Uterus (tissue), 3 donors: ENCODE measurements at regions not wholly inside any gene's neighbourhood (a gene's known extent, or its start where the extent isn't known, plus 50 kb on each side); places are given as distances from the start of the nearest gene placed in this dataset.
A peak's percentile ranks its signal among the peaks of the same experiment; 100 is the strongest.

Experiments
- DNase-seq, 2 donors: peaks; one replicate each; pipeline ENCODE4 v3.0.0-alpha.2; 2019 to 2020
- H3K27ac ChIP-seq, 2 donors: fragments of 200-600 bp; sonication (generic); 1 replicate in 1 of 2; 2 replicates in 1 of 2; pipeline ENCODE4 v1.5.1; 2016 to 2018
- H3K27me3 ChIP-seq, 2 donors: fragments of 200-600 bp; sonication (generic); one replicate each; pipeline ENCODE4 v1.5.1; 2018 to 2019; ENCODE audit warnings: control low read depth in 1 of 2
- H3K36me3 ChIP-seq, 2 donors: fragments of 200-600 bp; sonication (generic); one replicate each; pipeline ENCODE4 v1.5.1; 2019; ENCODE audit warnings: control low read depth in 1 of 2
- H3K4me1 ChIP-seq, 2 donors: fragments of 200-600 bp; sonication (generic); one replicate each; pipeline ENCODE4 v1.5.1; 2018 to 2019; ENCODE audit warnings: control low read depth in 1 of 2
- H3K4me3 ChIP-seq, 2 donors: fragments of 200-600 bp; sonication (generic); 1 replicate in 1 of 2; 2 replicates in 1 of 2; pipeline ENCODE4 v1.5.1; 2018 to 2019; ENCODE audit warnings: mild to moderate bottlenecking in 1 of 2
- H3K9me3 ChIP-seq, 2 donors: fragments of 200-600 bp; sonication (generic); one replicate each; pipeline ENCODE4 v1.5.1; 2019; ENCODE audit warnings: control low read depth in 1 of 2
- CTCF ChIP-seq, 4 experiments: fragments of 200-600 bp in 2 of 4; fragments of 450-650 bp in 2 of 4; sonication (generic) in 2 of 4; IDR thresholded peaks; one replicate each; pipeline ENCODE4 v1.5.1; 2016 to 2019; ENCODE audit warnings: antibody characterized with exemption in 4 of 4, mild to moderate bottlenecking in 2 of 4, moderate library complexity in 1 of 4
- POLR2A ChIP-seq, 2 donors: fragments of 450-650 bp; IDR thresholded peaks; one replicate each; pipeline ENCODE4 v1.6.1; 2016; ENCODE audit warnings: antibody characterized with exemption in 2 of 2, mild to moderate bottlenecking in 1 of 2, moderate library complexity in 1 of 2
- intact Hi-C: fragments of 100-400 bp; cut with DNase I; formaldehyde crosslinking; loops from one replicate; pipeline ENCODE4 v1.15.1; 2023; ENCODE audit warnings: low total_unique reads
- donor health status: DM: yes; HTN: yes; CAD: no.

- no peaks in the 10 kb centered on the region for H3K27me3 ChIP-seq
- no peaks in the 10 kb centered on the region for H3K9me3 ChIP-seq
- no peak for DNase-seq
- no peak overlapping the region for H3K4me3 ChIP-seq
- no peak overlapping the region for H3K27ac ChIP-seq
- H3K4me1 ChIP-seq = no peaks in the 10 kb centered on the region
- TF ChIP-seq POLR2A (IDR thresholded peaks at IDR 0.05) (no peak), CTCF (IDR thresholded peaks at IDR 0.05) (no peak)
- intact Hi-C loops = no loop called here
- no peaks in the 10 kb centered on the region for H3K36me3 ChIP-seq
These were observed 561.3 kb downstream of the DHX35 start for GRCh38 chr20:39523405-39523804.

DNA sequence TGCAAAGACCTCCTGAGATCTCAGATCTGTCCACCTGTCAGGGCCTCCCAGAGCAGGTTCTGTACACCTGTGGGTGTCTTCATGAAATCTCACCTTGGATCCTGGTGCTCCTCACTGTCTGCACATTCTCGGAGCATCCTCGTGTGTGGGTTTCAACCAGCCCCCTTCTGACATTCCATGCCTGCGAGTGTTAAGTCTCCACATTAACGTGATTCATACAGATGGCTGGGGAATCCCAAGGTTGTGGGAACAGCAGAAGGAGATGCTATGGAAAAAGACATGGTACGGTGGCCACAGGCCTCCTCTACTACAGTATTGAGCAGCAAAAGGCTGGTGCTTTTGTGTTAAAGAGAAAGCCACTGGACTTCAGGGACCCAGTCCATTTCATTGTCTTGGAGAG lies 556.5 kb downstream of the DHX35 start:
- Histone ChIP-seq H3K36me3 (no peaks in the 10 kb centered on the region), H3K4me1 (no peaks in the 10 kb centered on the region), H3K9me3 (no peaks in the 10 kb centered on the region), H3K4me3 (no peak overlapping the region), H3K27me3 (no peaks in the 10 kb centered on the region), H3K27ac (no peak overlapping the region)
- no peak for DNase-seq
- TF ChIP-seq POLR2A (IDR thresholded peaks at IDR 0.05) (no peak), CTCF (IDR thresholded peaks at IDR 0.05) (no peak)
- intact Hi-C loops = no loop called here

- intact Hi-C loops = no loop called here
- Histone ChIP-seq H3K36me3 (no peaks in the 10 kb centered on the region), H3K4me3 (no peak overlapping the region), H3K27ac (no peak overlapping the region), H3K4me1 (no peaks in the 10 kb centered on the region), H3K9me3 (no peaks in the 10 kb centered on the region), H3K27me3 (no peaks in the 10 kb centered on the region)
- DNase-seq = no peak
- no peak for TF ChIP-seq POLR2A (IDR thresholded peaks at IDR 0.05)
- TF ChIP-seq CTCF (IDR thresholded peaks at IDR 0.05) = no peak
These were observed 554.8 kb downstream of the DHX35 start for GRCh38 chr20:39516964-39517363.

- TF ChIP-seq POLR2A (IDR thresholded peaks at IDR 0.05) = no peak
- TF ChIP-seq CTCF (IDR thresholded peaks at IDR 0.05) = no peak
- H3K36me3 ChIP-seq = no peaks in the 10 kb centered on the region
- no peak overlapping the region for H3K4me3 ChIP-seq
- DNase-seq = no peak
- H3K4me1 ChIP-seq = no peaks in the 10 kb centered on the region
- intact Hi-C loops = no loop called here
- H3K27ac ChIP-seq = no peak overlapping the region
- H3K9me3 ChIP-seq = no peaks in the 10 kb centered on the region
- no peaks in the 10 kb centered on the region for H3K27me3 ChIP-seq
These were observed 542.6 kb downstream of the DHX35 start for GRCh38 chr20:39504710-39505094.

GRCh38 chr20:39503902-39504709 lies 542.0 kb downstream of the DHX35 start:
- H3K4me3 ChIP-seq = no peak overlapping the region
- no peak for TF ChIP-seq CTCF (IDR thresholded peaks at IDR 0.05)
- no peak for TF ChIP-seq POLR2A (IDR thresholded peaks at IDR 0.05)
- H3K36me3 ChIP-seq = no peaks in the 10 kb centered on the region
- no peak overlapping the region for H3K27ac ChIP-seq
- H3K27me3 ChIP-seq = no peaks in the 10 kb centered on the region
- no peaks in the 10 kb centered on the region for H3K4me1 ChIP-seq
- peak in 1 of 2 donors; percentile 18 for DNase-seq
- no peaks in the 10 kb centered on the region for H3K9me3 ChIP-seq
- intact Hi-C loops = no loop called here
